Stimulated activated CD8-positive, alpha-beta memory T cell treated with anti-CD3 and anti-CD28 coated beads, Interleukin-15, amount 100 ng/mL, for 24 hours (primary cell): ENCODE measurements at regions not wholly inside any gene's neighbourhood (a gene's known extent, or its start where the extent isn't known, plus 50 kb on each side); places are given as distances from the start of the nearest gene placed in this dataset.

Source experiments
- DNase-seq: peaks from one replicate; pipeline ENCODE4 v3.0.0-alpha.2; 2020; ENCODE audit warnings: low read depth

DNA sequence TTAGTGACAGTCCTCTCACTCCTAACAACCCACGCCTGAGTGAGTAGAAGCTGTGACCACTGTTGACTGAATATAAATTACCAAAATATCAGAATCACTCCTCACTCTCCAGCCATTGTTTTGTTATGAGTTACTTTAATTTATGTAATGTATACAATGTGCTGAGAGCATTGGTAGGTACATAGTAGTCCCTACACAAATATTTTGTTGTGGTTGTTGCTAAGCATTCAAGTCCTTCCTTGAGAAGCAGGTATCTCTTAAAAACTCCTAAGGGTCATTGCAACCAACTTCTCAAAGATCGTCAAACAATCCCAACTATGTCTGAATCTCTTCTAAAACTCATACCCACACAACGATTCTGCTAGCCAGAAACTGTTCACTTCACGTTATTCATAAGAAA is 476.8 kb upstream of the TNP1 start:
- no peak for DNase-seq

DNA sequence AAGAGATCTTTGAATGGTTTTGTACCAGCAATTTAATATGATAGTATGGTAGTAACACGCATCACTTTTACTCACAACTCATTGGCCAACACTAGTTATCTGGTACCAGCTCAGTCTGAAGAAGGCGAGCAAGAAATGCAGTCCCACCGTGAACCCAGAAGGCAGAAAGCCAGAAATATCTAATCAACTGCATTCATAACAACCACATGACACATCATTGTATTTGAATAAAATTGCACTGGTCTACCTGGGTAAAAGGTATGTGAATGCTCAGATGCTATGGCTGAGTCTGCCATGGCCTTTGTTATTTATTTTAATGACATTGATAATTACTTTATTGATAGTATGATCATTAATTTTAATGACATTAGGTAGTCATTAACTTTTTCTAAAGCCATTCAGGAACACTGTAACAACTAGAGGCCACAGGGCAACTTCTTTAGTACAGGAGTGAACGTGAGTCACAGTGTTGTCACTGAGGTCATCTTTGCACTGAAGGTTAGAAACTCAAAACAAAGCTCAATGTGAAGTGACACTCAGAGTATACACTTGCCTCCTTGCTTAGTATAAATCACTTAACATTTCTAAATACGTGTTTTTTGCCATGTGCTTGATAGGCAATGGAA is 475.6 kb upstream of the TNP1 start:
- no peak for DNase-seq

DNA sequence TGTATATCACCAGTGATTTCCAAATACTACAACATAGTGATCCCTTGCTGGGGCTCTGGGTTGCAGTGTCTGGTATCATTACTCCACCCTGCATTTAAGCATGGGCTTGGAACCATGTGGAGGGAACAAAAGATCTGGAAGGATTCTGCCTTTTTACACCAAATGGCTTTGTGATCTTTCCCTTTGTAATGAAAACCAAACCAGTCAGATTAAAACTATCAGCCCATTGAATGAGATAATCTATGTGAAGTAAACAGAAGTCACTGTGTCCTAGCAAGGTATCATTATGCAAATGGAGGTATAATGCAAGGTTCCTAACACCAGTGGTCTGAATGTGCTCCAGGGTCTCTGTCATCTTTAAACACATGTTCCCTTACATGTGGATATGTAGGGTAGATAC is 474.7 kb upstream of the TNP1 start:
- no peak for DNase-seq

DNA sequence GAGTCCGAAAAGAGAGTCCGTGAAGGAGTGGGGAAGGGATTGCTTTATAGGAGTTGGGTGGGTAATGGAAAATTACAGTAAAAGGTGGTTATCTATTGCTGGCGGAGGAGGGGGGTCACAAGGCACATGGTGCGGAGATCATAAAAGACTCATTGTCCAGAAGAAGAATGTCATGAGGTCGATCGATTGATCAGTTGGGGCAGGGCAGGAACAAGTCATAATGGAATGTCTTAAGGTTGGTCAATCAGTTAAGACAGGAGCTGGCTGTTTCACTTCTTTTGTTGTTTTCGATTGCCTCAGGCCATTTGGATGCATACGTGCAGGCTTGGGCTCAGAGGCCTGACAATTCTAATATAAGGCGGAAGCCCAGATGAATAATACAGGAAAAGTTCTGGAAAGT is 473.0 kb upstream of the TNP1 start:
- DNase-seq, result no peak

DNA sequence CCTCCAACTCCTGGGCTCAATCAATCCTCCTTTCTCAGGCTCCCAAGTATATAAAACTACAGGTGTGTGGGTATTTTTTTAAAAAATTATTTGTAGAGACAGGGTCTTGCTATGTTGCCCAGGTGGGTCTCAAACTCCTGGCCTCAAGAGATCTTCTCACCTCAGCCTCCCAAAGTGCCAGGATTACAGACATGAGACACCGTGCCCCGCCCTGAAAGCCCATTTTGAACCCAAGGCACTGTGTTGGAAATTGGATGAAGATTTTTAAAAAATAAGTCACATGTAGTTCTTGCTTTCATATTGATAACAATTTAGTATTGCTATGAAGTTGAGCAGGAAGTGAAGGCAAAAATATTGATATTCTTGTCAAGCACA is 472.5 kb upstream of the TNP1 start:
- DNase-seq, result no peak

DNA sequence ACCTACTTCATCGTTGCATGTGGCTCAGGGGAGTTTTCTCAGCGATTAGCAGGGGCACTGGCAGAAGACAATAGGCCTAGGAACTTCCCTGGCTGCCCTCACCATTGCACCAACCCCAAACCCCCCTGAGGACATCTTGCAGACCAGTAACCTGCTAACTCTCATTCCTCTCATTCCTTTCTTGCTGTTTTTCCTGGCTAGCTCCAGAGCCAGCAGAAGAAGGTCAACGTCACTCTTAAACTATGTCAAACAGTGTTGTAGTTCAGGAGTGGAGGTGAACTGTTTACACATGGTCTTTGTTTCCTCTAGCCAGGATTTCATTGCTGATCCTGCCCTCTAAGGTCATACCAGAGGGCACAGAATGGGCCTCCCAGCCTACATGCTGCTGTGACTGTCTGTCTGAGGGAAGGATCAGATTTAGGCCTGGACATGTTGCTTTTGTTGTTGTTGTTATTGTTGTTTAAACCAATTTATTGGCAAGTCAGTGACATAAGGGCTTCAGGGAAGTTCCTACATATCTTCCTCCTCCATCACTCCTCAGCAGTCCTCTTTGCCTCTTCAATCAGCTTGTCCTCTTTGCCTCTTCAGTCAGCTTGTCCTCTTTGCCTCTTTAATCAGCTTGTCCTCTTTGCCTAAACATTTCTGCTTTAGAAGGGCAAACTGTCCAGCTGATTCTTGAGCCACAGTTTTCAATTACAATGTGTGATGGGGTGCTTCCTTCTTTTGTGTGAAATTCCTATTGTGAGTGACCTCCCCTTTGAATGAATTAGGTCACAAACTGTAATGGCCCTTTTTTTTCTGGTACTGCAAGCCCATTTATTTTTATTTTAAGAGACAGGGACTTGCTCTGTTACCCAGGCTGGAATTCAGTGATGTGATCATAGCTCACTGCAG is 471.9 kb upstream of the TNP1 start:
- no peak for DNase-seq

DNA sequence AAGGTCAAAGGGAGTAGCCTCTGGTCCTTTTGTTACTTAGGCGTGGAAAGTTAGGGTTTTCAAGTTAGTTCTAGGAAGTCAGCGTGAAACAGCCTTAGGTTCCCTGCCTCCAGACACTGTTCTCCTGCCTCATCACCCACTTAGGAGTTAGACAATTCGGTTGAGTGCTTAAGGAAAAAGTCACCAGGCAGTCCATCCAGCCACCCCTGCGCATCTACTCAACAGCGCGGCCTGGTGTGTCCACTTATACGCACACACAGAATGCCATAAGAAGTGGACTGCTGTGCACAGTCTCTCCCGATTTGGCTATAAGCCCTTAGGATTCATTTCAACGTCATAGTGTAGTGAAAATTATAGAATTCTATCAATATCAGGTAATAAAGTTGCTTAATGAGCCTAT is 470.8 kb upstream of the TNP1 start:
- no peak for DNase-seq

DNA sequence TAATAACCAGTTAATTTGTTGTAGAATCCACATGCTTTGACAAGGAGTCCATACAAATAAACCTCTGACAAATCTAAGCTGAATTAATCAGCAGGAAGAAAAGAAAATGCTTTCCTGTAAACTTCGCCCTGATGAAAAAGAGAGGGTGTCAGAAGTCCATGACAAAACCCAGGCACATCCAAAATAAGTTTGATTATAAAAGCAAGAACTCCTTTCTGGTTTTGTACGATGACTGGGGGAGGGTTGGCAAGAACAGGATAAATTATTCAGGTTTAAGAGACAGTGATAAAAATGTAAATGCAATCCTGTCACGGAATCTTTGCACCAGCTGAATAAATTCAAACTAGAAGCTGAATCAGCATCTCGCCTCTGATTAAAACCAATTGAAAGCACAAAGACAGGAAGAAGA is 469.2 kb upstream of the TNP1 start:
- DNase-seq, result no peak

DNA sequence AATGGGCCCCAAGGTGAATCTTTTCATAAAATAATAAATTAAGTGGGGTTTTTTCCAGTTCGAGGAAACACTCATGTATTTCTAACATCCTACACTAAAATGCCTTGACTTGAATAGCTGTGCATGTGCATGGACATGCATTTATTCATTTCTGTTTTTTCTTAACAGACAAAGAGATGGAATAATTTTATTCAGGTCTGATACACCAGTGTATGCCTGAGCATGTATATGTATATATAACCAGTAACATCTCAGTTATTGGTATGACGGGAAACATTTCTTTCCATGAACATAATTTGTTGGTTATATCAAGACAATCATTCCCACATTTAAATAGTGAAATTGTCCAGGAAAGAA is 468.7 kb upstream of the TNP1 start:
- no peak for DNase-seq

DNA sequence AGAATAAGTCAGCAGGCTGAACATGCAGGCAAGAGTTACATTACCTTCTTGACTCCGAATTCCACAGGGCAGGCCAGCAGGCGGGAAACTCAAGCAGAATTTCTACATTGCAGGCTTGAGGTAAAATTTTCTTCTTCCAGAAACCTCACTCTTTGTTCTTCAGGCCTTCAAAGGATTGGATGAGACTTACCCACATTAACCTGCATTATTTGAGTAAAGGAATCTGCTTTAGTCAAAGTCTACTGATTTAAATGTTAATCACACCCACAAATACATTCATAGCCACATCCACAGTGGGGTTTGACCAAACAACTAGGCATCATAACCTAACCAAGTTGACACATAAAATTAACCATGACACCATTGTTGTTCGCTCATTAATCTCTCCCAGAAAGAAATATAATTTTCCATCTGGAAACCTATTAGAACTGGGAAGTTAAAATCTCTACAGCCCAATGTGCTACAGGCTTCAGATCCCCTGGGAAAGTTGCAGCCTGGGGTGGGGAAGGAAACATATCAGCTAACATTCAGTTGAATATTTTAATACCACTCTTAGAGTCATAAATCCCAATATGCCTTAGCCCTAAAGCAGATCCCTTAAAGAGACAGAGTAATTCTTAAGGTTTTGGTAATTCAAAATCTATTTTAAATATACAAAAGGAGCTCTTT is 468.2 kb upstream of the TNP1 start:
- DNase-seq, result no peak

DNA sequence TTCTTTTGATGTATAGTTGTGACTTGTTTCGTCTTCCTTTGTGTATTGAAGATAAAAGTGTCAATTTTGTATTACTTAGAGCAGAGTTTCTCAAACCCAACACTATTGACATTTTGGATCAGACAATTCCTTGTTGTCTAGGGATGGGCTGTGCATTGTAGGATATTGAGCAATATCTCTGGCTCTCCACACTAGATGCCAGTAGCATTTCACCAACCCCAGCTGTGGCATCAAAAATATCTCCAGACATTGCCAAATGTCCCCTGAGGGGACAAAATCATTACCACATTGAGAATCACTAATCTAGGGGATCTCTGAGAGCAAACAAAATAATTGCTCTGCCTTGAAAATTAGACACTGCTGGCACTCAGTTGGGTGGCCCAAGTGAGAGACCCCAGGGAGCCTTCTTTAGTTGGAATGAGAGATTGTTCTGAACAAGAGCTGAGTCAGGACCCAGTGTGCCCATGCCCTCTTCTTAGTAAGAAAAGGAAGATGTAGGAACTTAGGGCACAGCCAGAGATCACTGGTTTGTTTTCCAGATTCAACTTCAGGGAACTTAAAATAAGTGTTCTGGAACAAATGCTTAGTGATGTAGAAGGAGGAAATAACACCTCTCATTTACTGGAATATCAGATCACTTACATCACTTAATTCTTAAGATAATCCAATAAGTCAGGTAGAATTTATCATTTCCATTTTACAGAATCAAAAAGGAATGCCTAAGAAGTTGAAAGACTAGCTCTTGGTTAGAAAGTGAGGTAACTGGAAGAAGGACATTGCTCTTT is 466.6 kb upstream of the TNP1 start:
- no peak for DNase-seq

DNA sequence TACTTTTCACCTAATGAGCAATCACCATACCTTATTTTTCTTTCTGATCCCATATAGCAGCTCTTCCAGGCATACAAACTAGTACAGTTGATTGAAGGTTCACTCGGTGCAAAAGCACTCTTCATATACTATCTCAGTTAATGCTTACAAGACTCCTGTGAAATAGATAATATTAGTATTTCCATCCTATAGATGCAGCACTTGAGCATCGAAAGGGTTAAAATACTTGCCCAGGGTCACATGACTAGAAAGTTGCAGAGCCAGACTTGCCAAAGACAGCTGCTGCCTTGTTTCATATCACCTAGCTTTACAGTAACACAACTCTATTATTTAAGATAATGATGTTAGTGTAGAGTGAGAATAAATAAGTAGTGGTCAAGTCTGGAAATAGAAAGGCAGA is 466.0 kb upstream of the TNP1 start:
- no peak for DNase-seq

DNA sequence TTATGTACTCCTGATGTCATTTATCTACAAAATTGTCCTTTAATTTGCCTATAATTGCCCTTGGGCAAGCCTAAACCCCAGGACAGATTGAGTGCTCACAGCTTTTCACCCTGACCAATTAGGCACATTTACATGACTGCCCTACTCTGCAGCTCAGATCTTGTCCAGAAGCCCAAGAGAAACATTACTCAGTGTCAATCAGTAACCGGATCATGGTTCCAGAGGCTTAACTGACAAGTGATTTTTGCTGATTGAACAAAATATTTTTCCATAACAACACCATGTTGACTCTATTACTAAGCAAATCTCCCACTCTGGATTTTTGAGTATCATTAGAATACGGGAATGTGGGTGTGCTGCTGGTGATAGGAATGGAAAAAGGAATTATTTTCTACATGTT is 465.4 kb upstream of the TNP1 start:
- DNase-seq, result no peak

DNA sequence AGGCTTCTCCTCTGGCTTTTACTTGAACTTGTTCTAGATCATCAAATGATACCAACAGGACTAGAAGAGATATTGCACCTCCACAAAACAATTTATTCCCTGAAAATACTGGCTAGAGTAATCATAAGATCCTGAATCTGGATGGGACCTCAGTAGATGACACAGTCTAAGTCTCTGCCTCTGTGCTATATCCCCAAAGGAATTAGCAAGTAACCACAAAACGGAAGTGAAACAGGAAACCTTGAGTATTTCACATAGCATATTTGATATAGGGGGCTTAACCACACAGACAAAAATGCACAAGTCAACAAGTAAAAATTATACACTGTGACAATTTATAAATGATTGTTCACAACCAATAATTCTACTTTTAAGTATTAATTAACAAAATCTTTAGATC is 456.9 kb upstream of the TNP1 start:
- DNase-seq, result no peak

DNA sequence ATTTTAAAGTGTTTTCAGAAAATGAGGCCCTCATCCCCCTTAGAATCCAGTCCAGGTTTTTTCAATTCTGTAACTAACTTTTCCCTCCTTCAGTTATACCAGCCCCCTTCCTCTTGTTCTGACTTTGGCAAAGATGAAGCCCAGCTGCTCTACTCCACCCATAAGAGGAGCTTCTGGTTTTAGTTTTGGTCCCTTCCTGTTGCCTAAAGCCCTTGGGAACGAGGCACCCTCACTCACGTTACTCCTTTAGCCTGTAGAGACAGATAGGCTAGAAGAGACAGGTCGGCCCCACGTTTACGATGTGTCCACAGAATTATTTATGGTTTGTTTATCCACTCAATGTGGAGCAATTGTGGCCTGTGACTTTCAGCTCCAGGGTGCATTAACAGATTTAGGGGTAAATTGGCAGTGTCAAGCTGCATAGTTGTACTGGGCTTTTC is 454.2 kb upstream of the TNP1 start:
- no peak for DNase-seq

DNA sequence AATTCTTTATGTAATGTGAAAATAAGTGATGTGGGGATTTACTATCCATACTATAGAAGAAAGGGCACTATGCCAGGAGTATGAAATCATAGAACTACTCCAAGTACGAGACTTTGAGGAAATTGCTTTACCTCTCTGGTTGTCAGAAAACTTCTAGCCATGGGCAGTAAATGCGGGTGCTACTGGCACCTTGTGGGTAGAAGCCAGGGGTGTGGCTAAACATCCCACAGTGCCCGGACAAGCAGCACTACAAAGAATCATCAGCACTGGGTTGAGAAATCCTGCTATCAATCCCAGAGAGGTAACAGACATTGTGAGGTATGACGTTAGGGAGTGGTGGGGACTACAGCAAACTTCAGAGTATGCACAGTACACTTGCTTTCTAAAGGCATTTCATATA is 453.5 kb upstream of the TNP1 start:
- DNase-seq, result no peak

DNA sequence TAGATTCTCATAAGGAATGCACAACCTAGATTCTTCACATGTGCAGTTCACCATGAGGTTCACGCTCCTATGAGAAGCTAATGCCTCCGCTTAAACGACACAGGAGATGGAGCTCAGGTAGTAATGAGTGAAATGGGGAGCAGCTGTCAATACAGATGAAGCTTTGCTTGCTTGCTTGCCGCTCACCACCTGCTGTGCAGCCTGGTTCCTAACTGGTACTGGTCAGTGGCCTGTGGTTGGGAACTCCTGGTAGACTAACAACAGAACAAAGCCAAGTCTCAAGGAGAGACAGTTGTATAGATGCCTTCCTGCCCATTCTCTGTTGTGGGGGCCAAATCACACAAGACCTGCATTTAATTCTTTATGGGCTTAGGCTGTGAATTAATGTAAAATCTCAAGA is 449.2 kb upstream of the TNP1 start:
- no peak for DNase-seq

DNA sequence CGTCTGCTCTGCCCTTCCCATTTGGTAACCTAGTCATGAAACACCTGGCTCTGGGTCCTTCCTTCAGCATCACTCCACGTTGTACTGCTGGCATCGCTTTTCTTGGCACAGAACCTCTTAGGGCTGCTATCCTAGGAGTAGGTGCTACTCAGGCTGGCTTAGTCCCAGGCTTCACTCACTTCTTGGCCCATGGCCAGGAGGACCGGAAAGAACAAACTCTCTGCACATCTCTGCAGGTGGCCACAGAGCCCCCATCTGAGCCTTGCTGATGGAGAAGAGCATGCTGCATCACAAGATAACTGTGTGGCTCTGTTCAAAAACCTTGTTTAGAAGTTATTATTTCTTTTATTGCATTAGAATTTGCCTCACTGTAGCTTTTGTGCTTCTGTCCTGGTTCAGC is 447.2 kb upstream of the TNP1 start:
- no peak for DNase-seq

DNA sequence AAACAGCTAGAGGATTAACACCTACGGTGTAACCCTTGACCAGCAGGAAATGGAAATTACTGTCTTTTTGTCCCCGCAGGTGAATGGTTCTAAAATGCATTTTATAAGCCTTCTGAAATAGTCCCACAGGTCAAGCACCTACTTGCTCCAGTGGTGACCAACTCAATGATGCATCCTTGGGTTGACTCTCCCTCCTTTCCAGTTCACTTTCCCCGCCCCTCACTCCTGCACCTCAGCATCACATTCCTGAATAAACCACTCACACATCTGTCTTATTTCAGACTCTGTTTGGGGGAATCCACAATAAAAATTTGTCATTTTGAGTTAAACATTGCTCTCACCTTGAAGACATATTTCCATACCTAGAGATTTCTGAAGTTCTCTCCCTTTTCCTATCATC is 446.0 kb upstream of the TNP1 start:
- no peak for DNase-seq

DNA sequence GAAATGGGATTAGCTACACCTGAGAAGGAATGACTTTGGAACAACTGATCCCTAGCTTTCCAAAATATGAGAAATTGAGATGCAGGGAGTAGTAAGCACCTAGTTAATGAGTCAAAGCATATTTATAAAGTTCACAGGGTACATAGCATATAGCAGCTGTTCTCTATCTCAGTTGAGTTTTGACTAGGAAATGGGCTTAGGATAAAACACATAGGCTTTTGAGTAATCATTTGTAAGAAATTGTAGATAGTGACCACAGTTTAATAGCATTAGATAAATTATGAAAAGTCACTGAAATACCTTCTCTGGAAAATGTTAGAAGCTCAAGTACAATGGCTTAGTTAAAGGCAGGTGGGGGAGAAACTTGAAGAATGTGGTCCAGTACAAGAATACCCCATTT is 444.7 kb upstream of the TNP1 start:
- DNase-seq, result no peak

DNA sequence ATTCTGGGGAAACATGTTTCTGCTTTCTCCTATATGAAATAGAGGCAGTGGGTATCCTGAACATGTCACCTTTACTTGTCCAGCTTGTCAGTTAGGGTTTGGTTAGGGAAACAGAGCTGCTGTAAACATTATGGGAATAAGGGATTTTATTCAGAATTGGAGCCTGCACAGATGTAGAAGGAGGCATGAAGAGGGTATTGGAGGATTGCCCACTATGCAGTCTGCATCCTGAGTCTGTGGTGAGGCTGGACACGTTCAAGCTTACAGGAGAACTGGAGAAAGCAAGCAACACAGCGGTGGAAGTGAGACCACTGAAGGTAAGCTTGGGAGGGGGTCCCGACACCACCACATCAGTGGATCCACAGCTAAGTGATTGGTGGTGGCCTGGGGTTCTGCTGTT is 443.0 kb upstream of the TNP1 start:
- no peak for DNase-seq

DNA sequence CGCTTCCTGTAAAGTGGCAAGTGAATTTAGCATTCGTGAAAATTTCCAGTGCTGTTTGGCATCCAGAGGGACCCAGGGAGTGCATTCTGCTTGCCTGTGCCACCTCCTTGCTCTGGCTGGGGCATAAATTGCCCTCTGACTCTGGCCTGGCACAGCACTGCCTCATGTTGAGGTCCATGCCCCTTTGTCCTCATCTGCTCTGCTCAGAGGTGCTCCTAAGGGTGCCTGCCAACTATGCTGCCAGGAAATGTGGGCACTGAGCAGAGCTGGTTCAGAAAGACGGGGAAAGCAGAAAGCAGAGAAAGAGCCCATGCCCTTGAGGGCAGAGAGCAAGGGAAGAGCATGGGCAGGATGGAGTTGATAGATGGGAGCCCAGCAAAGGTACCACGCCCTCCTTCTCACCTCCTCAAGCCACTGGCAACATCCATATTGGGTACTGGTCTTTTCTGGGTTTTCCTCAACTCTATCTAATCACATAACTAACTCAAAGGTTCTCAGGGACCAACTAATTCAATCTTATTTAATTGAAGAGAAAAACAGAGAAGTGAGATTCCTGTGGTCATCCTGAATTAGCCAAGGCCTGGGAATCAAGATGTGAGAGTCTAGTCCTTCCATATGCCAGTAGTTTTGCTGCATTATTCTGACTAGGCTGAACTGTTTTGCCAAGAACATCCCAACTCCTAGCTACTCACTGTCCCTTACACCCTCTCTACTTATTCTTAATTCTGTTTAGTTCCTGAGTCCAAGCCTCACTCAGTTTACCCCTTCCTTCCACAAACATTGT is 441.5 kb upstream of the TNP1 start:
- DNase-seq, result no peak
